ENCODE measurements at regions not wholly inside any gene's neighbourhood (a gene's known extent, or its start where the extent isn't known, plus 50 kb on each side); places are given as distances from the start of the nearest gene placed in this dataset.

DNA sequence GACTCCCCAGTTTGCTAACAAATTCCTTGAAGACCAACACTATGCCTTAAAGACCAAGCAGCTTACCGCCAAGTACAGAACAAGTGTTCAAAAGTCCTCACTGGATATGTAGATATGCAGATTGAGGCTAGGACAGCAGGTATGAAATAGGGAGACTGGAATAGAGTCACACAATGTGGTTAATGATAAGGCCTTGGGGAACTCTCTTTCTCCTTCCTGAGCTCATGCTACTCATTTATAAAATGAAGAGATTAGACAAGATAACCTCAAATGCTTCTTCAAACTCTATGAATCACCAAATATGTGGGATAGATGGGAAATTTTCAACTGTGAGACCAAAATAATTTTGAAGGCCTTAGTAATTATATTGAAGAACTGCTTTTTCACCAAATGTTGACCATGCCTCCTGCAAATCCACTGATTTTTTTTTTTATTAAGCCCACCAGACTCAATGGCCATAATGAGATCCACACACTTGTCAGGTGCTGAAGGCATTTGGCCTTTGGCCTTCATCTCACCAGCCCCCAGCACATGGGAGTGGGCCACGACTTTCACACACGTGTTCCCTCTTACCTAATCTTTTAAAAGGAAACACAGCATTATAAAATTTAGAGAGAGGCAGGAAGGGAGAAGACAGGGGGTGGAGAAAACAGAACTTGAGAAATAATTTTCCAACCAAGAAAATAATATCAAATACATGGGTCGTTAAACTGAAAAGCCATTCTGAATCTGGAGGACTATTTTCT, 181.5 kb downstream of the EN1 start:
- DNase-seq (ENCODE audit: low read depth) = no peak

GRCh38 chr2:118661179-118661578, 186.3 kb downstream of the EN1 start:
- DNase-seq (ENCODE audit: low read depth) = no peak

DNA sequence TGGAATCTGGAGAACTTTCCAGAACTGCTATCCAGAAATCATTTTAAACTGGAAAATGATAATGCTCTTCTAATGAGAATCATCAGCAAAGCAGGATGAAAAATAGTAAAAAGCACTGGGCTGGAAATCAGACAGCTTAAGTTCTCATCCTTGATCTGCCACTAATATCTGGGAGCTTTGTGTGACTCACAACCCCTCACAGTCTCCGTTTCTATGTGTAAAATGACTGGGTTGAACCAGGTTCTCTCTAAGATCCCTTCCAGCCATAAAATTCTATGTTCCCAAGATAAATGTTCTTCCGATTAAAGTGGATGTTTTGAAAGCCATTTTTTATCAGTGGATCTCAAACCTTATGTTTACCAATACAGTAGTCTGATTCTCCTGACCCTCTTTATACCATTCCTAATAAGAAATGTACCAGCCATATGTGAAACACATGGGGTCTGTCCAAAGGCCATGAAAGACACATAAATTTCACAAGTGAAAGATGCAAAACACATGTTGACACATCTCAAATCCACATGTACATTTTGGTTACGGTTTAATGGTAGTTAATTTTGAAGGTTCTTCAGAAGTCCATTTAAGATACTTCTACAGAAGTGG, 188.8 kb downstream of the EN1 start:
- DNase-seq (ENCODE audit: low read depth) = no peak

- no peak for DNase-seq (ENCODE audit: low read depth)
Observed at GRCh38 chr2:118657466-118657865, 190.0 kb downstream of the EN1 start.

GRCh38 chr2:118654945-118655344, 192.5 kb downstream of the EN1 start:
- no peak for DNase-seq (ENCODE audit: low read depth)

DNA sequence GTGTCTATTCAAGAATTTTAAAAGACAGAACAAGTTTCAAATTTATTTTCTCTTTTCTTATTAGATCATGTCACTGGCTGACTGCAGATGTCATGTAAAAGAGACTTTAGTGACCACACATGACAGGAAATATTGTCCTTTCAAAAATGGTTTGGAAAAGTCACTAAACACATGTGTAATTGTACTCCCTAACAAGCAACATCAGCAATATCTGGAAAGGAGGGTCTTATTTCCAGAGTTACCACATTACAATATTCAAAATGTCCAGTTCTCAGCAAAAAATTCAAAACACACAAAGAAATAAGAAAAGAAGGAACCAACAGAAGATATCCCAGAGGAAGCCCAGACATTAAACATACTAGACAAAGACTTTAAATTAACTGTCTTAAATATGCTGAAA, 197.1 kb downstream of the EN1 start:
- DNase-seq (ENCODE audit: low read depth) = no peak

DNA sequence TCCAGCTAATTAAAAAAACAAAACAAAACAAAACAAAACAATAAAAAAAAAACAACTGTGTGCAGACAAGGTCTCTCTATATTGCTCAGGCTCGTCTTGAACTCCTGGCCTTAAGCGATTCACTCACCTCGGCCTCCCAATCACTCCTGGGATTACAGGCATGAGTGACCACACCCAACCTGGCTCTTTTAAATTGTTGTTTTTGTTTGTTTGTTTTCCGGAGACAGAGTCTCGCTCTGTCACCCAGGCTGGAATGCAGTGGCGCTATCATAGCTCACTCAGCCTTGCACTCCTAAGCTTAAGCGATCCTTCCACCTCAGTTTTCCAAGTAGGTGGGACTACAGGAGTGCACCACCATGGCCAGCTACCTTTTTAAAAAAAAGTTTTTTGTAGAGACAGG, 201.6 kb downstream of the EN1 start:
- DNase-seq (ENCODE audit: low read depth) = no peak

- no peak for DNase-seq (ENCODE audit: low read depth)
Observed at GRCh38 chr2:118644190-118644589, 203.3 kb downstream of the EN1 start.

- no peak for DNase-seq (ENCODE audit: low read depth)
Observed at GRCh38 chr2:118643294-118643693, 204.2 kb downstream of the EN1 start.

- DNase-seq (ENCODE audit: low read depth) = no peak
Observed at GRCh38 chr2:118642501-118642900, 204.9 kb downstream of the EN1 start.

- no peak for DNase-seq (ENCODE audit: low read depth)
Observed at GRCh38 chr2:118641711-118642110, 205.7 kb downstream of the EN1 start.

DNA sequence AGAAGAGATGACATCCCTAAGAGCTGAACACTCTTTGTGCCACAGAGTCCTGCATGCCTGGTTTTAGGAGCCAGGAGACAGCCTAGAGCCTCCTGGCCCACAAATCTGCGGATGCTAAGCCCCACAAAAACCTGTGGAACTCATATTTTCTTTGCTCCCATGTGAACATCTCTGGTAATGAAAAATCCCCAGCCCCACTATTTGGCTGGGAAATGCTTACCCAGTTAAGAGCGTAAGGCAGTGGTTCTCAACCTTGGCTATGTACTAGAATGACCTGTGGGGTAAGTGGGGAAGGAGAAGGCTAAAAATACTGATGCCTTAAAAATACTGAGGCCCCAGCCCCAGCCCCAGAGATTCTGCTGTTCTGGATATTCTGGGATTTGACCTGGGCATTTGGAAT, 208.1 kb downstream of the EN1 start:
- DNase-seq (ENCODE audit: low read depth) = no peak

DNA sequence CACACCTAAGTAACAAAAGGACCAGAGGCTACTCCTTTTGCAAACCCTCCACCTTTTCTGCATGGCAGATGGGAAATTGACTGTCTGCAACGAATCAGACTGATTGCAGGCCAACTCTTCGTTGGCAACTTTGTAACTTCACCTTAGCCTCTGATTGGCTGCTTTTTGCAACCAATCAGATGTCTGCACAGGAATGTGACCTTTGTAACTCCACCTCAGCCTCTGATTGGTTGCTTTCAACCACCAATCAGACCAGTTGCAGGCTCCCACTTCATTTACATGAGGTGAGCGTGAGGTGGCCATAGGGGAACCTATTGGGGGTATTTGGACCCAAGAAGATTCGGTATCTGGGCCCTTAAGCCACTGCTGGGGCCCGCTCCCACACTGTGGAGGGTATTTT, 209.0 kb downstream of the EN1 start:
- no peak for DNase-seq (ENCODE audit: low read depth)

- DNase-seq (ENCODE audit: low read depth) = no peak
Observed at GRCh38 chr2:118635891-118636290, 211.6 kb downstream of the EN1 start.

DNA sequence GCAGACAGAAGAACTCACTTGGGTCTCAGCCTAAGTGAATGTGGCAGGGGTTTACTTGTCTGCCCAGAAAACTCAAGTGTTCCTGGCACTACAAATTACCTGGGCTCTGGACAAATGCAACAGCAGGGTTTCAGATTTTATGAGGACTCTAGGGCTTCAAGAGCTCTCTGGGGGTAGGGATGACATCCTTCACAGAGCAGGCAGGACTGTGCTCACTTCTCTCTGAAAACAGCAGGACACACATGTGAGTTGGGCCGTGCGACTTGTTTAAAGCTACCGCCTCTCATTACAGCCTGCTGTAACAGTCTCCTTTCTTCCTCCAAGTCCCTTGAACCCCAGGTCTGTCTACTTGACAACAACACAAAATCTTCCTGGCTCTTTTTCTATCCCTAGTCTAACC, 212.6 kb downstream of the EN1 start:
- DNase-seq (ENCODE audit: low read depth) = no peak

DNA sequence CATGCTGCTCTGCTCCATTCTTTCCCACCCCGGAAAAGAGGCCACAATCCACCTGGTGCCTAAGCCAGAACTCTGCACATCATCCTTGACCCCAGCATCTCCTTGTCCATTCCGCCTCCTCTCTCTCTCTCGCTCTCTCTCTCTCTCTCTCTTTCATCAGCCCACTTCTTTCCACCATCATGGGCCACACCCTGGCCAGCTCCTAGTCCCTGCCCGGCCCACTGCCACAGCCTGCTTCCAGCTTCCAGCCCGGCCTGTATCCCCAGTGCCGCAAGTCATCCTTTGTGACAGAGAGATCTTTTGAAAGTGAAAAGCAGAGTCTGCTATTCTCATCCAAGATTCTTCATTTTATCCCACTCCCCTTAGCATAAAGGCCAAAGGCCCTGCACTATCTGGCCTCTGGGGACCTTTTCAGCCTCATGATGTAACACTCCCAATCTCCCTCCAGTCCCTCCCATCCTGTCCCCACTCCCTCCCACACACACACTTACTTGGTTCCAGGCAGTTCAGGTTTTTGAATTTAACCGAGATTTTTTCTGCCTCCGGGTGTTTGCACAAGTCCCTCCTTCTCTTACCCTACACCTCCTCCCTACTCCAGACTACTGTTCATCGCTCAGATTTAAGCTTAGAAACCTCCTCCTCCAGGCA, 214.0 kb downstream of the EN1 start:
- no peak for DNase-seq (ENCODE audit: low read depth)

DNA sequence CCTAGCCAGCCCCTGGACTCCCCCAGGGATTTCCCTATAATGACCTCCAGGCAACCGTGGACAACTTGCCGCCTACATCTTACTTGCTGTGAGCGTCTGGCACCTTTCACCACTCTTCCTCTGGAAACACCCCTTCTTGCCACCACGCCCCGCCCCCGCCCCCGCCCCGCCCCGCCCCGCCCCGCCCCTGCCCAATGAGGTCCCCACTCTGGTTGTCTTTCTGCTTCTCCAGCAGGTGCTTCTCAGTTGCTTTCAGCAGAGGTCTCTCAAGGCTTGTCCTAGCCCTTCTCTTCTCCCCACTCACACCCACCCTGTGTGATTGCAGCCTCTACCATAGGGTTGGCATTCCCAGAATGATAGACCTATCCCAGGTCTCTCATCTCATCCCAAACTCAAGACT, 214.5 kb downstream of the EN1 start:
- no peak for DNase-seq (ENCODE audit: low read depth)

GRCh38 chr2:118627156-118627555, 220.3 kb downstream of the EN1 start:
- DNase-seq (ENCODE audit: low read depth) = no peak

DNA sequence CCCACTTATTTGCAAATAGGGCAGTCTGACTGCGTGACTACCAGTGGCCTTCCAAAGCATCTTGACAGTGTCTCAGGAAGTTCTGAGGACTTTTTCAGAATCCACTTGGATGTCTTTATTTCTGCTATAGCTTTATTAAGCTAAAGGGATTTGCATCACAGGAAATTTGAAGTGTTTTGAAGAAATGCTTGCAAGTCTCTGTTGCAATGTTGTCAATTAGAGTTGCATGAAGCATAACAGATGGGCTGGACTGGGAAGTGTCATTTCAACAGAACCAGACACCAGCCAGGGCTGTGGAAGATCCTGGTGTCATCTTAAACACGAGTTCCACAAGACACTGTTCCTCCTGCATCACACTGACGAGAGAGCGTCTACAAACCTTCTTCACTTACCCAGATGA, 224.5 kb downstream of the EN1 start:
- DNase-seq (ENCODE audit: low read depth) = no peak

- no peak for DNase-seq (ENCODE audit: low read depth)
Observed at GRCh38 chr2:118622108-118622507, 225.3 kb downstream of the EN1 start.

DNA sequence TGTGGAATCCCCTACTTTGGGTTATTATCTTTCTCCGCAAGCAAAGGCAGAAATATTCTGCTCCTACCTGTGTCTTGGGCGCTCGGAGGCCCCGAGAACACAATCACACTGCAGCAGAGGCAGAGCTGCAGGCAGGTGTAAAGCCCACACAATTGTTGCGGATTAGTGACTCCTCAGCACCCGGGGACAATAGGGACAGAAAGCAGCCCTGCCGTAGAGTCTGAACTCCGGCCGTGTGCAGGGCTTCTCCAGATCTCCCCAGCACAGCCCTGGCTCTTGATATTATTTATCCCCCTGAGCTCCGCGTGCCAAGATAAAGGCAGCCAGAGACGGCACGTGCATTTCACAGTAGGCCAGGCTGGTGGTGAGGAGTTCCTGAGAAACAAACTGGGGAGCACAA, 229.2 kb downstream of the EN1 start:
- no peak for DNase-seq (ENCODE audit: low read depth)

GRCh38 chr2:118616432-118616831, 231.0 kb downstream of the EN1 start:
- DNase-seq (ENCODE audit: low read depth) = no peak

DNA sequence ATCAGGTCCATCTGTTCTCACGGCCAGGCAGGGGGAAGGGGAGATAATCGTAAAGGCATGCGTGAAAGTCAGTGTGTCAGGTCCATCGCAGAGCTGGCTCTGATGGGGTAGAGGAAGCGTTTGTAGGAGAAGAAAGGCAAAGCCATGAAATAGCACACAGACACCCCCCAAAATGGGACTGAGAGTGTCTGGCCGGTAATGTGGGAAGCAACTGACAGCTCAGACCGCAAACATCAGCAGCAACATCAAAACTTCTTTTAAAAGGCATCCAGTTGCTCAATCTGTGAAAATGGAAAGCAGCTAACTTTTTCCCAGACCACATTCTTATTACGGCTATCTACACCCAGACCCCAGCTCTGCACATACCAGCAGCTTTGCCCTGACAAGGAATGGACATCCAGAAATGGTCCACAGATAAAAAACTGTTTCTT, 232.6 kb downstream of the EN1 start:
- DNase-seq (ENCODE audit: low read depth) = no peak

GRCh38 chr2:118613737-118614136, 233.7 kb downstream of the EN1 start:
- DNase-seq (ENCODE audit: low read depth) = no peak
